ENCODE measurements at regions not wholly inside any gene's neighbourhood (a gene's known extent, or its start where the extent isn't known, plus 50 kb on each side); places are given as distances from the start of the nearest gene placed in this dataset.

DNA sequence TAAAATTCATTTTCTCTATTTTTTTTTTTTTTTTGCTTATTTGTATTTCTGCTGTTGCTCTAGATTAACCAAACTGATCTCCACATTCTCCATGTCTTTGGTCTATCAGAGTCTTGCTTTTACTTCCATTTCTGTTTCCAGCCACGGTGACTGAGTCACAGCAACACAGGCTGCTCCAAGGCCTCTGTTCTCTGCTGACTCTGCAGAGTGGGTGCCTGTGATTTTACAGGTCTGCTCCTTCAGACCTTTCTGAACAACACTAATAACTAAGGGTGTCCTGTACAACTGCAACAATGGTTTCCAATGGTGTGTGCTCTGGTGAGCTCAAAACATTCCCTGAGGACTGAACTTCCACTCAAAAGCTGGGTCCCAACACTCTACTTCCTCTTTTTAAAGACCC lies 102.3 kb upstream of the BMP2 start:
- Histone ChIP-seq H3K4ac (replicated peaks; ENCODE audit: insufficient read length, low read depth, low read length) (no peak overlapping the region), H3K23ac (ENCODE audit: insufficient read length) (no peak overlapping the region), H3K4me3 (ENCODE audit: extremely low read depth in 1 of 4, insufficient read depth in 2 of 4, low read depth in 3 of 4, low read length in 4 of 4) (no peak overlapping the region), H4K5ac (ENCODE audit: insufficient read length, low read depth, low read length) (no peak overlapping the region), H3K23me2 (ENCODE audit: low read depth, low read length) (no peaks in the 10 kb centered on the region; the same call in 1 of the 2 replicates), H3K9ac (replicated peaks in 1 of 4; ENCODE audit: extremely low read depth in 1 of 4, low read depth in 3 of 4, low read length in 3 of 4) (no peak overlapping the region), H3K27me3 (replicated peaks in 1 of 4; ENCODE audit: control insufficient read depth in 3 of 4, extremely low read depth in 1 of 4, insufficient read depth in 3 of 4, low read length in 3 of 4) (no peaks in the 10 kb centered on the region), H3K79me1 (ENCODE audit: low read depth, low read length) (no peaks in the 10 kb centered on the region), H3K4me2 (ENCODE audit: insufficient read depth in 1 of 2, low read depth in 2 of 2, low read length in 2 of 2) (no peak overlapping the region), H2AK5ac (ENCODE audit: low read depth, low read length) (no peak overlapping the region), H2BK120ac (replicated peaks; ENCODE audit: low read depth, low read length) (no peak overlapping the region), H3K79me2 (ENCODE audit: control insufficient read depth in 1 of 2, insufficient read depth in 2 of 2, low read length in 2 of 2) (no peaks in the 10 kb centered on the region), H4K20me1 (replicated peaks in 1 of 2; ENCODE audit: control insufficient read depth in 1 of 2, insufficient read depth in 2 of 2, low read length in 2 of 2) (no peaks in the 10 kb centered on the region), H2BK15ac (ENCODE audit: low read length) (no peak overlapping the region), H2BK12ac (ENCODE audit: low read depth, low read length) (no peak overlapping the region), H2BK5ac (ENCODE audit: low read depth, low read length) (no peak overlapping the region), H2BK20ac (ENCODE audit: low read length) (no peak overlapping the region), H3K18ac (ENCODE audit: extremely low read depth, low read length) (no peak overlapping the region), H3K14ac (ENCODE audit: insufficient read length) (no peak overlapping the region), H3K9me3 (ENCODE audit: insufficient read depth in 2 of 2, low read depth in 1 of 2, low read length in 1 of 2) (no peaks in the 10 kb centered on the region), H3K56ac (replicated peaks; ENCODE audit: insufficient read length, low read depth, low read length) (no peak overlapping the region), H3K27ac (ENCODE audit: low read depth, low read length) (no peak overlapping the region), H3K36me3 (ENCODE audit: control insufficient read depth in 2 of 4, insufficient read depth in 4 of 4, low read length in 3 of 4) (no peaks in the 10 kb centered on the region), H4K8ac (ENCODE audit: extremely low read depth, insufficient read depth, low read length) (no peak overlapping the region), H4K91ac (replicated peaks; ENCODE audit: insufficient read length, low read length) (no peak overlapping the region), H2AFZ (ENCODE audit: low read length) (0 out of 2 replicates have a peak overlapping the region, but pooled peaks have one; percentile 16), H3K4me1 (replicated peaks in 1 of 4; ENCODE audit: control insufficient read depth in 3 of 4, insufficient read depth in 4 of 4, low read length in 3 of 4) (0 out of 7 replicates have a peak, but pooled peaks cover 0 to 5% (median 0%) of the 10 kb centered on the region in 4 experiments)
- WGBS, 2 experiments (ENCODE audit: extremely low coverage in 1 of 2, insufficient coverage in 1 of 2, insufficient read length in 1 of 2, insufficient replicate concordance in 2 of 2, low coverage in 1 of 2, low lambda C conversion rate in 2 of 2, missing lambda C conversion rate in 1 of 2): 94% methylated on average over 1 of the region's 1 CpG; no CpG with 5 or more reads in 1 of the 2 experiments
- CTCF ChIA-PET (ENCODE audit: partially characterized antibody): interaction anchor here (0.6 kb wide), 1 partner anchor 451 kb away, joined by 3 read pairs; no protein-coding TSS in a partner anchor
- no peak for DNase-seq (ENCODE audit: low read depth in 1 of 2, low spot score in 2 of 2)
- POLR2A ChIA-PET (ENCODE audit: partially characterized antibody): no interaction called here
- FAIRE-seq: no peak
- no peak for TF ChIP-seq CHD2 (IDR thresholded peaks at IDR 0.05; ENCODE audit: low read length)
- TF ChIP-seq ASH2L (IDR thresholded peaks at IDR 0.05; ENCODE audit: low read length): no peak
- TF ChIP-seq PHF8 (conservative IDR thresholded peaks at IDR 0.05; ENCODE audit: low read depth, low read length): no peak
- no peak for TF ChIP-seq HDAC2 (IDR thresholded peaks at IDR 0.05; ENCODE audit: borderline replicate concordance in 1 of 2, low read depth in 2 of 2, low read length in 2 of 2)
- TF ChIP-seq, protein P1, sequence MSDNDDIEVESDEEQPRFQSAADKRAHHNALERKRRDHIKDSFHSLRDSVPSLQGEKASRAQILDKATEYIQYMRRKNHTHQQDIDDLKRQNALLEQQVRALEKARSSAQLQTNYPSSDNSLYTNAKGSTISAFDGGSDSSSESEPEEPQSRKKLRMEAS (IDR thresholded peaks at IDR 0.05): no peak
- no peak for TF ChIP-seq SIRT6 (IDR thresholded peaks at IDR 0.05; ENCODE audit: low read length)
- TF ChIP-seq CTBP2 (IDR thresholded peaks at IDR 0.05; ENCODE audit: borderline replicate concordance, insufficient read depth, insufficient read length, low read length): no peak
- no peak for TF ChIP-seq RXRA (IDR thresholded peaks at IDR 0.05; ENCODE audit: insufficient read depth, low read depth, low read length)
- TF ChIP-seq JUND (IDR thresholded peaks at IDR 0.05; ENCODE audit: low read length): no peak
- TF ChIP-seq SP1 (IDR thresholded peaks at IDR 0.05; ENCODE audit: low read depth, low read length): no peak
